ENCODE measurements at regions not wholly inside any gene's neighbourhood (a gene's known extent, or its start where the extent isn't known, plus 50 kb on each side); places are given as distances from the start of the nearest gene placed in this dataset.

DNA sequence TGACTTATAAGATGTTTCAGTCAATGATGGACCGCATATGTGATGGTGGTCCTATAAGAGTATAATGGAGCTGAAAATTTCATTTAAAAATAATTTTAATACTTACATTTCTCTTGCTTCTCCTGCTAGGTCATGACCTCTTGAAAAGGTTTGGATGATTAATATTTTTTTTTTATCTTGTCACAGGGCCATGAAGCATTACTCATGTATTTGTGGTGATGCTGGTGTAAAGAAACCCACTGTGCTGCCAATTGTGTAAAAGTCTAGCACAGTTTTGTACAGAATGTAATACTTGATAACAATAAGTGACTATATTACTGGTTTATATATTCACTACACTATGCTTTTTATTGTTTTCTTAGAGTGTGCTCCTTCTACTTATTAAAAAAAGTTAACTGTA lies 124.2 kb upstream of the CELF4 start:
- no peak for TF ChIP-seq EZH2 (IDR thresholded peaks at IDR 0.05; ENCODE audit: low read length, unreplicated experiment)
- TF ChIP-seq, protein P1, sequence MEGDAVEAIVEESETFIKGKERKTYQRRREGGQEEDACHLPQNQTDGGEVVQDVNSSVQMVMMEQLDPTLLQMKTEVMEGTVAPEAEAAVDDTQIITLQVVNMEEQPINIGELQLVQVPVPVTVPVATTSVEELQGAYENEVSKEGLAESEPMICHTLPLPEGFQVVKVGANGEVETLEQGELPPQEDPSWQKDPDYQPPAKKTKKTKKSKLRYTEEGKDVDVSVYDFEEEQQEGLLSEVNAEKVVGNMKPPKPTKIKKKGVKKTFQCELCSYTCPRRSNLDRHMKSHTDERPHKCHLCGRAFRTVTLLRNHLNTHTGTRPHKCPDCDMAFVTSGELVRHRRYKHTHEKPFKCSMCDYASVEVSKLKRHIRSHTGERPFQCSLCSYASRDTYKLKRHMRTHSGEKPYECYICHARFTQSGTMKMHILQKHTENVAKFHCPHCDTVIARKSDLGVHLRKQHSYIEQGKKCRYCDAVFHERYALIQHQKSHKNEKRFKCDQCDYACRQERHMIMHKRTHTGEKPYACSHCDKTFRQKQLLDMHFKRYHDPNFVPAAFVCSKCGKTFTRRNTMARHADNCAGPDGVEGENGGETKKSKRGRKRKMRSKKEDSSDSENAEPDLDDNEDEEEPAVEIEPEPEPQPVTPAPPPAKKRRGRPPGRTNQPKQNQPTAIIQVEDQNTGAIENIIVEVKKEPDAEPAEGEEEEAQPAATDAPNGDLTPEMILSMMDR (conservative IDR thresholded peaks at IDR 0.05; ENCODE audit: low read depth, low read length) = no peak
